WTC11 (cell line): ENCODE measurements at regions not wholly inside any gene's neighbourhood (a gene's known extent, or its start where the extent isn't known, plus 50 kb on each side); places are given as distances from the start of the nearest gene placed in this dataset.

ENCODE experiments used
- NFE2L1 ChIP-seq: sonication (generic); formaldehyde crosslinking; IDR thresholded peaks from 2 replicates; pipeline ENCODE4 v1.8.1; 2023; ENCODE audit warnings: missing genetic modification reagents
- ZNF263 ChIP-seq: sonication (generic); formaldehyde crosslinking; IDR thresholded peaks from 2 replicates; pipeline ENCODE4 v1.8.1; 2022; ENCODE audit warnings: low read depth, mild to moderate bottlenecking, moderate library complexity, missing genetic modification reagents
- TF ChIP-seq, protein P1 (sequence below): sonication (generic); formaldehyde crosslinking; IDR thresholded peaks from 2 replicates; pipeline ENCODE4 v1.8.0; 2022; ENCODE audit warnings: mild to moderate bottlenecking, missing genetic modification reagents
- TF ChIP-seq, protein P2 (sequence below): sonication (generic); formaldehyde crosslinking; IDR thresholded peaks from 2 replicates; pipeline ENCODE4 v1.8.1; 2023; ENCODE audit warnings: mild to moderate bottlenecking, missing genetic modification reagents
- TF ChIP-seq, protein P3 (sequence below): fragments of 200-600 bp; IDR thresholded peaks from 2 replicates; pipeline ENCODE4 v1.8.0; 2022; ENCODE audit warnings: antibody characterized with exemption
- TF ChIP-seq, protein P4 (sequence below): fragments of 250-450 bp; sonication (Bioruptor Pico); conservative IDR thresholded peaks from 2 replicates; pipeline ENCODE4 v1.9.0; 2021; ENCODE audit warnings: mild to moderate bottlenecking

GRCh38 chr3:29143151-29143550 is 137.7 kb upstream of the RBMS3 start:
- TF ChIP-seq, protein P1, sequence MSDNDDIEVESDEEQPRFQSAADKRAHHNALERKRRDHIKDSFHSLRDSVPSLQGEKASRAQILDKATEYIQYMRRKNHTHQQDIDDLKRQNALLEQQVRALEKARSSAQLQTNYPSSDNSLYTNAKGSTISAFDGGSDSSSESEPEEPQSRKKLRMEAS (CRISPR knock-in tag) = no peak
- TF ChIP-seq, protein P2, sequence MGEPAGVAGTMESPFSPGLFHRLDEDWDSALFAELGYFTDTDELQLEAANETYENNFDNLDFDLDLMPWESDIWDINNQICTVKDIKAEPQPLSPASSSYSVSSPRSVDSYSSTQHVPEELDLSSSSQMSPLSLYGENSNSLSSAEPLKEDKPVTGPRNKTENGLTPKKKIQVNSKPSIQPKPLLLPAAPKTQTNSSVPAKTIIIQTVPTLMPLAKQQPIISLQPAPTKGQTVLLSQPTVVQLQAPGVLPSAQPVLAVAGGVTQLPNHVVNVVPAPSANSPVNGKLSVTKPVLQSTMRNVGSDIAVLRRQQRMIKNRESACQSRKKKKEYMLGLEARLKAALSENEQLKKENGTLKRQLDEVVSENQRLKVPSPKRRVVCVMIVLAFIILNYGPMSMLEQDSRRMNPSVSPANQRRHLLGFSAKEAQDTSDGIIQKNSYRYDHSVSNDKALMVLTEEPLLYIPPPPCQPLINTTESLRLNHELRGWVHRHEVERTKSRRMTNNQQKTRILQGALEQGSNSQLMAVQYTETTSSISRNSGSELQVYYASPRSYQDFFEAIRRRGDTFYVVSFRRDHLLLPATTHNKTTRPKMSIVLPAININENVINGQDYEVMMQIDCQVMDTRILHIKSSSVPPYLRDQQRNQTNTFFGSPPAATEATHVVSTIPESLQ = no peak
- TF ChIP-seq, protein P3, sequence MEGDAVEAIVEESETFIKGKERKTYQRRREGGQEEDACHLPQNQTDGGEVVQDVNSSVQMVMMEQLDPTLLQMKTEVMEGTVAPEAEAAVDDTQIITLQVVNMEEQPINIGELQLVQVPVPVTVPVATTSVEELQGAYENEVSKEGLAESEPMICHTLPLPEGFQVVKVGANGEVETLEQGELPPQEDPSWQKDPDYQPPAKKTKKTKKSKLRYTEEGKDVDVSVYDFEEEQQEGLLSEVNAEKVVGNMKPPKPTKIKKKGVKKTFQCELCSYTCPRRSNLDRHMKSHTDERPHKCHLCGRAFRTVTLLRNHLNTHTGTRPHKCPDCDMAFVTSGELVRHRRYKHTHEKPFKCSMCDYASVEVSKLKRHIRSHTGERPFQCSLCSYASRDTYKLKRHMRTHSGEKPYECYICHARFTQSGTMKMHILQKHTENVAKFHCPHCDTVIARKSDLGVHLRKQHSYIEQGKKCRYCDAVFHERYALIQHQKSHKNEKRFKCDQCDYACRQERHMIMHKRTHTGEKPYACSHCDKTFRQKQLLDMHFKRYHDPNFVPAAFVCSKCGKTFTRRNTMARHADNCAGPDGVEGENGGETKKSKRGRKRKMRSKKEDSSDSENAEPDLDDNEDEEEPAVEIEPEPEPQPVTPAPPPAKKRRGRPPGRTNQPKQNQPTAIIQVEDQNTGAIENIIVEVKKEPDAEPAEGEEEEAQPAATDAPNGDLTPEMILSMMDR = no peak
- TF ChIP-seq, protein P4, sequence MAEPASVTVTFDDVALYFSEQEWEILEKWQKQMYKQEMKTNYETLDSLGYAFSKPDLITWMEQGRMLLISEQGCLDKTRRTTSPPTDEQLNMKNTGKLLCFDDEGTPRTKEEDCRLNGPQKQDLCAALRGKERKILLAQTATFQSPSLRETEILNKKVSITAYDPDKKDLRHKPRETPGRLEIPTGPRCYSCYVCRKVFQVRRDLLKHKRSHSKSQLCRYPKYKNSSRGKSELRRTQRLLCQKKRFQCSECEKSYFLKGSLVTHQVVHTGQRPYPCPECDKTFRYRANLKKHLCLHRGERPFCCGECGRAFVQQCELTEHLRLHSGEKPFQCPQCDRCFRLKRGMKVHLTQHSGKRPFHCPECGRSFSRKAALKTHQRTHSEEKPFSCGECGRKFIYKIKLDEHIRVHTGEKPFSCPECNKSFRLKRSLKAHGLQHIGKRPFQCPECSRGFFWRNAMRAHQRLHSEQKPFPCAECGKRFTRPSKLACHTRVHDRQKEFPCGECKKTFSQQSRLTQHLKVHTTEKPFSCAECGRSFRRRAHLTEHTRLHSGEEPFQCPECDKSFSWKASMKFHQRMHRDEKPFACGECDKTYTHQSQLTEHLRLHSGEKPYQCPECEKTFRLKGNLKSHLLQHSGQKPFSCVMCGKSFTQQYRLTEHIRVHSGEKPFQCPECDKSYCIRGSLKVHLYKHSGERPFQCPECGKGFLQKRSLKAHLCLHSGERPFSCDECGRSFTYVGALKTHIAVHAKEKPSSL (CRISPR knock-in tag) = no peak
- TF ChIP-seq NFE2L1 (CRISPR knock-in tag) = no peak
- no peak for TF ChIP-seq ZNF263 (CRISPR knock-in tag)
